COLO668 (cell line): ENCODE measurements at regions not wholly inside any gene's neighbourhood (a gene's known extent, or its start where the extent isn't known, plus 50 kb on each side); places are given as distances from the start of the nearest gene placed in this dataset.
"Not testable (repeated sequence)": the region's sequence is repeated elsewhere in the genome, so short reads cannot be mapped to it uniquely, and the experiment has no call there.

Experiments used
- DNase-seq: peaks from one replicate; lab custom pipeline; 2025; ENCODE audit not compliant: unreplicated experiment; lab: John Stamatoyannopoulos, UW

DNA sequence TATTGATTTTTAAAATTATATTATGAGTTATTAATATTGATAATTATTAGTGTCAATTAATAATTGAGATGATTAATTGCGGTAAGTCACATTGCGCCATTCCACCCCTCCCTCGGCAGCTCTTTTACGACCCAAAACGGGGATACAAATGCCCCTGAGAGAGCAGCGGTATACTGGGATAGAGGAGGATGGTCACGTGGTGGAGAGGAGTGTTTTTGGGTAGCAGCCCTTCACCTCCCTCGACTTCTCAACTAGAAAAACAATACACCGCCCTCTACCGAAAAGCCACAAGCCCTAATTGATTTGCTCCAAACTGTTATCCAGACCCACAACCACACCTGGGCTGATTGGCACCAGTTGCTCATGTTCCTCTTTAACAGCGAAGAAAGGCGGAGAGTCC is 71.0 kb downstream of the DAPL1 start:
- DNase-seq, result not testable (repeated sequence)

DNA sequence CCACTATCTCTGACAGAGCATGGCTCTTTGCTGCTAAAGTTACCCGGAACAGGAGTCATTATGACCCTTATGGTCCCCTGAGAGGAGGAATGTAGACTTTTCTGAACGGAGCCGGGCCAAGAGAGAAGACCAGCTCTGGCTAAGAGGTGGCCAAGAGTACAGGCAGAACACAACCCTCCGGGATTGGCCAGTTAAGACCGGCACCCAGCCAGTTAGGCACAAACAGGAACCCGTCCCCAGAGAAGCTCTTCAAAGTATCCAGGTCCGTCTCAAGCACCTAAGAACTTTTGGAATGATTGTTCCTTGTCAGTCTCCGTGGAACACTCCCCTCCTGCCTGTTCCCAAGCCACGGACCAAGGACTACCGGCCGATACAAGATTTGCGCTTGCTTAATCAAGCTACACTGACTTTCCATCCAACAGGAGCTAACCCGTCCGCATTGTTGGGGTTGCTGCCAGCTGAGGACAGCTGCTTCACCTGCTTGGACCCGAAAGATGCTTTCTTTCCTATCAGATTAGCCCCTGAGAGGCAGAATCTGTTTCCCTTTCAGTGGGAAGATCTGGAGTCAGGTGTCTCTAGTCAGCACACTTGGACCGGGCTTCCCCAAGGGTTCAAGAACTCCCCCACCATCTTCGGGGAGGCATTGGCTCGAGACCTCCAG is 72.5 kb downstream of the DAPL1 start:
- not testable (repeated sequence) for DNase-seq

DNA sequence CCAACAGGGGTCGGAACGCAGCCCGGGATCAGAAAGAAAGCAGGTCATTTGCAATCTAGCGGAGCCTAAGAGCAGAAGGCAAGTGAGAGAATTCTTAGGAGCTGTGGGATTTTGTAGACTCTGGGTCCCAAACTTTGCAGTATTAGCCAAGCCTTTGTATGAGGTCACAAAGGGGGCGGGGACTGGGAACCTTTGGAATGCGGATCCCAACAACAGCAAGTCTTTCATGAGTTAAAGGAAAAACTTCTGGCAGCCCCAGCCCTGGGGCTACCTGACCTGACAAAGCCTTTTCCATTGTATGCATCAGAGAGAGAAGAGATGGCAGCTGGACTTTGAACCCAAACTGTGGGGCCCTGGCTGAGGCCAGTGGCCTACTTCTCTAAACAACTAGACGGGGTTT is 73.3 kb downstream of the DAPL1 start:
- DNase-seq, result not testable (repeated sequence)

DNA sequence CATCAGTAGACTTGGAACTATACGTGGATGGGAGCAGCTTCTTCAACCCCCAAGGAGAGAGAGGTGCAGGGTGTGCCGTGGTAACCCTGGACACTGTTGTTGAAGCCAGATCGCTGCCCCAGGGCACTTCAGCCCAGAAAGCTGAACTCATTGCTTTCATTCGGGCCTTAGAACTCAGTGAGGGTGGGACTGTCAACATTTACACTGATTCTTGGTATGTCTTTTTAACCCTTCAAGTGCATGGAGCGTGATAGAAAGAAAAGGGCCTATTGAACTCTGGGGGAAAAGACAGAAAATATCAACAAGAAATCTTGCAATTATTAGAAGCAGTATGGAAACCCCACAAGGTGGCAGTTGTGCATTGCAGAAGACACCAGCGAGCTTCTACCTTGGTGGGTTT is 74.0 kb downstream of the DAPL1 start:
- not testable (repeated sequence) for DNase-seq

DNA sequence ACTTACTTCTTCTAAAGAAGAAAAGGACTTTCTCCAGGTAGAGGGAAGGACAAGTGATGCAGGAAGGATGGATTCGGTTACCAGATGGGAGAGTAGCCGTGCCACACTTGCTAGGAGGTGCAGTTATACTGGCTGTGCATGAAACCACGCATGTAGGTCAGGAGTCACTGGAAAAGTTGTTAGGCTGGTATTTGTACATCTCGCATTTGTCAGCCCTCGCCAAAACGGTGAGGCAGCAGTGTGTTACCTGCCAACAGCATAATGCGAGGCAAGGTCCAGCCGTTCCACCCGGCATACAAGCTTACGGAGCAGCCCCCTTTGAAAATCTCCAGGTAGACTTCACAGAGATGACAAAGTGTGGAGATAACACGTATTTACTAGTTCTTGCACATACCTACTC is 74.5 kb downstream of the DAPL1 start:
- DNase-seq, result not testable (repeated sequence)

DNA sequence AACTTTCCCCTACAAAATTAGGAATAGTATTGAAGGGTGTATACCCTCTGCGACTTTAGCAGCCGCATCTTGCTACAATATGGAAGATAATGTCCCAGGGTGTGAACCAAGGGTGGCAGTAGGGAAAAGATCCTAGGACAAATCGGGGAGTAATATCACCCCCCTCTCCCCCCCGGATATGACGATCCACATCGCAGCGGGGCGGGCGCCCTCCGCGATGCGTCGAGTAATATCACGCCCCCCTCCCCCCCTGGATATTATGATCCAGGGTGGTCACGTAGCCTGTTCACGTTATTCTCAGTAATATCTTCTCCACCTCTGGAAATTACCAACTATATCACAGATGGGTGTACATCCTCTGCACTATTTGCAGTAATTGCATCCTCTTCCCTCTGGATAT is 82.9 kb downstream of the DAPL1 start:
- DNase-seq, result no peak

DNA sequence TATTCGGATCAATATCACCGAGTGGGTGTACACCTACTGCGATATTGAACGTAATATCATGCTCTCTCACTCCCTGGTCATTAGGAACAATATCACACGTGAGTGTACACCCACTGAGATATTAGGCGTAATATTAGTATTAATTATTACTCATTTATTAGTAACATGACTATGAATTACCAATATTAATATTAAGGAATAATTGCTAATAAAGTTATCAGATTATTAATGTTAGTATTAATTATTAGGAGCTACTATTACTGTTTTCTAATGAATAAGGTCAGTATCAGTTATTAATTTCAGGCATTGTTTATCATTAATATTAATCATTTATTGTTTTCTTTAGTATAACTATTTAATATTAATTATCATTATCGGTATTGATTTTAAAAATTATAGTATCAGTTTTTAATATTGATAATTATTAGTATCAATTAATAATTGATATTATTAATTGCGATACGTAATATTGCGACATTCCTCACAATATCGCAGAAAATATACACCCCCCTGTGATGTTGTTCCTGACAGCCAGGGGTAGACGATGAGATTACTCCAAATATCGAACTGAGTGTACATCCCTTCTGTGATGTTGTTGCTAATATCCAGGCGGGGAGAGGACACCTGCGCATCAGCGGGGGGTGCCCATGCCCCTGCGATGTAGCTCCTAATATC is 84.2 kb downstream of the DAPL1 start:
- no peak for DNase-seq

DNA sequence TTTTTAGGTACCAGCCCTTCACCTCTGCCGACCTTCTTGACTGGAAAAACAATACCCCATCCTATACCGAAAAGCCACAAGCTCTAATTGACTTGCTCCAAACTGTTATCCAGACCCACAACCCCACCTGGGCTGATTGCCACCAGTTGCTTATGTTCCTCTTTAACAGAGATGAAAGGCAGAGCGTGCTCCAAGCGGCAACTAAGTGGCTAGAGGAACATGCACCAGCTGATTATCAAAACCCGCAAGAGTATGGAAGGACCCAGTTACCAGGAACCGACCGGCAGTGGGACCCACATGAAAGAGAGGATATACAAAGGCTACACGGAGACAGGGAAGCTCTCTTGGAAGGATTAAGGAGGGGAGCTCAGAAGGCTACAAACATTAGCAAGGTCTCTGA is 86.1 kb upstream of the TANC1 start:
- no peak for DNase-seq

DNA sequence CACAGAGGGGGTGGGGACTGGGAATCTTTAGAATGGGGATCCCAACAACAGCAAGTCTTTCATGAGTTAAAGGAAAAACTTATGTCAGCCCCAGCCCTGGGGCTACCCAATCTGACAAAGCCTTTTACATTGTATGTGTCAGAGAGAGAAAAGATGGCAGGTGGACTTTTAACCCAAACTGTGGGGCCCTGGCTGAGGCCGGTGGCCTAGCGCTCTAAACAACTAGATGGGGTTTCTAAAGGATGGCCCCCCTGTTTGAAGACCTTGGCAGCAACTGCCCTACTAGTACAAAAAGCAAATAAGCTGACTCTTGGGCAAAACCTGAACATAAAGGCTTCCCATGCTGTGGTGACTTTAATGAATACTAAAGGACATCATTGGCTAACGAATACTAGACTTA is 83.9 kb upstream of the TANC1 start:
- not testable (repeated sequence) for DNase-seq

DNA sequence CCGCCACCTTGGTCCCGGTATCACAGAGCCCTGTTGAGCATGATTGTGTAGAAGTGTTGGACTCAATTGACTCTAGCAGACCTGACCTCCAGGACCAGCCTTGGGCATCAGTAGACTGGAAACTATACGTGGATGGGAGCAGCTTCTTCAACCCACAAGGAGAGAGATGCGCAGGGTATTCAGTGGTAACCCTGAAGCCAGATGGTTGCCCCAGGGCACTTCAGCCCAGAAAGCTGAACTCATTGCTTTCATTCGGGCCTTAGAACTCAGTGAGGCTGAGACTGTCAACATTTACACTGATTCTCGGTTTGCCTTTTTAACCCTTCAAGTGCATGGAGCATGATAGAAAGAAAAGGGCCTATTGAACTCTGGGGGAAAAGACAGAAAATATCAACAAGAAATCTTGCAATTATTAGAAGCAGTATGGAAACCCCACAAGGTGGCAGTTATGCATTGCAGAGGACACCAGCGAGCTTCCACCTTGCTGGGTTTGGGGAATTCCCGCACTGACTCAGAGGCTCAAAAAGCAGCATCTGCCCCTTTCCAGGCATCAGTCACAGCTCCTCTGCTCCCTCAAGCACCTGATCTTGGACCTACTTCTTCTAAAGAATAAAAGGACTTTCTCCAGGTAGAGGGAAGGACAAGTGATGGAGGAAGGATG is 83.3 kb upstream of the TANC1 start:
- not testable (repeated sequence) for DNase-seq

DNA sequence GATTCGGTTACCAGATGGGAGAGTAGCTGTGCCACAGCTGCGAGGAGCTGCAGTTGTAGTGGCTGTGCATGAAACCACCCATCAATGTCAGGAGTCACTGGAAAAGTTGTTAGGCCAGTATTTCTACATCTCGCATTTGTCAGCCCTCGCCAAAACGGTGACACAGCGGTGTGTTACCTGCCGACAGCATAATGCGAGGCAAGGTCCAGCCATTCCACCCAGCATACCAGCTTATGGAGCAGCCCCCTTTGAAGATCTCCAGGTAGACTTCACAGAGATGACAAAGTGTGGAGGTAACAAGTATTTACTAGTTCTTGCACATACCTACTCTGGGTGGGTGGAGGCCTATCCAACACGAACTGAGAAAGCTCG is 82.8 kb upstream of the TANC1 start:
- DNase-seq, result peak; percentile 21

DNA sequence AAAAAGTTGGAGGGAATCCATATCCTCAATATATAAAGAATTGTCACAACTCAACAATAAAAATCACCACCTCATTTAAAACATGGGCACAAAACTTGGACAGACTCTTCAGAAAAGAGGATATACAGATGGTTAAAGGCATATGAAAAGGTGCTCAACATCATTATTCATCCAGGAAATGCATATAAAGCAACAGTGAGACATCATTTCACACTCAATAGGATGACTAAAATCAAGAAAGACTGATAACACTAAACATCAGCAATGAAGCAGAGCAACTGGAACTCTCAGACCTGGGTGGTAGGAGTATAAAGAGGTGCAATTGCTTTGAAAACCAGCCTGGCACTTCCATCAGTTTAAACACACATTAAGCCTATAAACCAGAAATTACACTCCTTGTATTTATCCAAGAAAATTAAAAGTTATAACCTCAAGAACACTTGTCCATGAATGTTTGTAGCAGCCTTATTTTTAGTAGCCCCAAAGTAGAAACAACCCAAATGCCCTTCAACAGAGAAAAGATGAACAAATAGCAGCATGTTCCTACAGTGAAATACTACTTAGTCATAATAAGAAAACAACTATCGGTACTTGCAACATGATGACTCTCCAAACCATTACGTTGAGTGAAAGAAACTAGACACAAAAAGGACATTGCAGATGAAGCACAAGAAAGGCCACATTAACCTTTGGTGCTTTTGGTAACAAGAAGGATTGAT is 79.1 kb upstream of the TANC1 start:
- no peak for DNase-seq

DNA sequence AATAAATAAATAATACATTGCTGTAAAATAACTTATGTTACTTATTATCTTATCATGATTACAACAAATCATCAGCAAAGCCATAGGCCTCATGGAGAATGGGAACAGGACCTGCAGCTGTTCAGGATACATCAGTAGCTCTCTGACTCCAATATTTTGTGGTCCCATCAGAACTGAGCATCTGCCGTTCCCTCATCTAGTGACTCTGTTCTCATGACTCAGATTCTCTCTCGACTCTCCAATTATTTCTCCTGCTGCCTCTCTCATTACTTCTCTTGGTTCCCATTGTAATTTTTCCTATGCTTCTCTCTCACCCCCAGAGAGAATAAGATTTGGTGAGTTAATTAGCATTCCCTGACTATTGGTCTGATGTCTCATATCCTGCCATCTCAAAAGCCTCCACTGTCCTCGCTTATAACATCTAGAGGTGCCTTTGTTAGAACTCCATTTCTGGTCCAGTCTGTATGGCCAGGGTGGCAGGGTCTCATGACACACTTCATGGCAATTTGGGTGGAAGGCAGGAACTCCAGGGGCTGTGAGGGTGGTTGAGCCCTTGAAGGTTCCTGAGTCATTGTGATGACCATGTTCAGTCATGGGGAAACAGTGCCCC is 78.0 kb upstream of the TANC1 start:
- no peak for DNase-seq

DNA sequence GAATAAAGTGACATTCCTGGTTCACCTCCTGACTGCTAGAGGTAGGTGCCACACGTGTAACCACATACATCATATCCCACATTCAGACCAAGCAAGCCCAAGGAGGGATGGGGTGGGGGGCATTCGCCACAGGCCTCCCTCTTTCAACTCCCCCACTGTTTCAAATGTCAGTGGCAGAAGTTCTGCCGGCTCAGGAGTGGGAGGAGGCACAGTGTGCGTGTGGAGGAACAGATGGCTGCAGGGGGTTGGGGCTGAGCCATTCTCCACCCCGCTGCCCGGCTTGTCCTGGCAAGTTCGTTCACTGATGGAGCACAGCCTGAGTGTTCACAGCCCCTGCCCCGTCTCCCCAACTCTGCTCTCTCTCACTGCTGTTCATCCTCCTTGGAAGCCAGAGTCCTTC is 75.4 kb upstream of the TANC1 start:
- DNase-seq, result no peak

DNA sequence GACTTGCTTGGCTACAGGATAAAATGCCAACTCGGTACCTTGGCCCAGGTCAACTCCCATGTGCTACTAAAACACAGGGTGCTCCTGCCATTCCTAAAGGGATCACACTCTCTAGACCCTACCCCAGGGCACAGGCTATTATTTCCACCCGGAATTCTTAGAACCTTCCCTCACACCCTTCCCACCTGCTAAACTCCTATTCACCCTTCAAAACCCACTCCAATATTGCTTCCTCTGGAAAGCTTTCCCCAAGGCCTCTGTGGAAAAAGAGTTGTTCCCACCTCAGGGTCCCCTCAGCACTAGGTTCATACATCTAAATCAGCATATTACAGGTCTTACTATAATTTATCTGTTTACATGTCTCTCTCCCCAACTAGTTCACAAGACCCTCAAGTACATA is 75.0 kb upstream of the TANC1 start:
- no peak for DNase-seq

DNA sequence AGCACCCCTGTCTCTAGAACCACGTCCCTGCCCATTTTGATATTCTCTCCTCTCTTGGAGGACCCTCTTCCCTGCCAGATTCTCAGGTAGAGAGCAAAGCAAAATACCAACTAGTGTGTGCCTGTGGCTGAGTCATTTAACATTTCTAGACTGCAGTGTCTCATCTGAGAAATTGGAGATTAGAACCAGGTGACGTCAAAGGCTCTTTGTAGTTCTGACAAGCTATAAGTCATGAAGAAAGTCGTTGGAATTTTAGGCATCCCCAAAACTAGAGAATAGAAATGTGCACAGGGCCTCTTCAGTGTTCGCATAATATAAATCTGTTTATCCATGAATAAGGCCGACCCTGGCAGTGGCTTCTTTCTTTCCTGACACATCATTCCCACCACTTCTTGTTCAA is 74.4 kb upstream of the TANC1 start:
- no peak for DNase-seq

DNA sequence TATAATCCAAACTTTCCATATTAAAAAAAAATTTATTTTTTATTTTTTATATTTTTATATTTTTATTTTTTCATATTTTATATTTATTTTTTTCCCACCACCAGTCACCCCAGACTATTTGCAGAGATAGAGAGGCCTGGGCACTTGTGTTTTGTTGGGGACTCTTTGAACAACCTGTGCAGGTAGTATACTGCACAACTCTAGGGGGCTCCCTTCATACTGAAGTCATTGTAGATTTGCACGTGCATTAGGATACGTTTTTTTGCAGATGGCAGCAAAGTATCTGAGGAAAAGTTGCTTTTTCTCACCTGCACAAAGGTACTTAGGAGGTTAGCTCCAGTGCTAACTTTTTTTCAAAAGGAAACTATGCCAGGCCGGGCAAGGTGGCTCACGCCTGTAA is 73.9 kb upstream of the TANC1 start:
- no peak for DNase-seq

DNA sequence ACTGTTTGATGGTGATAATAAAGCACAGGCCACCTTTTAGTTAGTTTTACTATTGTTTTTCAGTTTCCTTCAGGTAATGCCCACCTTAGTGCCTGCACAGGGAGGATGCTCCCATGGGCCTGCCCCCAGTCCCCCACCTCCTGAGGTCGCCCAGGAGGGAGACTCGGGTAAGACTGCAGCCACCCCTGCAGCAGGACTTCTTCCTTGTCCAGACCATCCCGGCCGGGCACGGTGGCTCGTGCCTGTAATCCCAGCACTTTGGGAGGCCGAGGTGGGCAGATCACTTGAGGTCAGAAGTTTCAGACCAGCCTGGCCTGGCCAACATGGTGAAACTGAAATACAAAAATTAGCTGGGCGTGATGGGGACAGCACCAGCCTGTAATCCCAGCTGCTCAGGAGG is 68.1 kb upstream of the TANC1 start:
- DNase-seq, result no peak

DNA sequence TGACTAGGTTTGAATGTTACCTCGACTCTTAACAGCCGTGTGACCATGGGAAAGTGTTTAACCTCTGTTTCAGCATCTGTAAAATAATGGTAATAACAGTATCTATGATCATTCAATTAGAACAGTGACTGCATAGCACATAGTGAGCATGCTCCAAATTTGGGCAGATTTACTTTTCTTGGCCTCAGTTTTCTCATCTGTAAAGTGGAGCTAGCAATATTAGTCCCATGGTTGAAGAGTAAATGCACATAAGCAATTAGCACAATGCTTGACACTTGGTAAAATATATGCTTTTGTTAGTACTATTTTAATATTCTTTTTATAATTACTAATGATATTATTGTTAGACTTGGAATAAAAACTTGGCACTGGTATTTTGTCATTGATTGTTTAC is 66.4 kb upstream of the TANC1 start:
- no peak for DNase-seq

DNA sequence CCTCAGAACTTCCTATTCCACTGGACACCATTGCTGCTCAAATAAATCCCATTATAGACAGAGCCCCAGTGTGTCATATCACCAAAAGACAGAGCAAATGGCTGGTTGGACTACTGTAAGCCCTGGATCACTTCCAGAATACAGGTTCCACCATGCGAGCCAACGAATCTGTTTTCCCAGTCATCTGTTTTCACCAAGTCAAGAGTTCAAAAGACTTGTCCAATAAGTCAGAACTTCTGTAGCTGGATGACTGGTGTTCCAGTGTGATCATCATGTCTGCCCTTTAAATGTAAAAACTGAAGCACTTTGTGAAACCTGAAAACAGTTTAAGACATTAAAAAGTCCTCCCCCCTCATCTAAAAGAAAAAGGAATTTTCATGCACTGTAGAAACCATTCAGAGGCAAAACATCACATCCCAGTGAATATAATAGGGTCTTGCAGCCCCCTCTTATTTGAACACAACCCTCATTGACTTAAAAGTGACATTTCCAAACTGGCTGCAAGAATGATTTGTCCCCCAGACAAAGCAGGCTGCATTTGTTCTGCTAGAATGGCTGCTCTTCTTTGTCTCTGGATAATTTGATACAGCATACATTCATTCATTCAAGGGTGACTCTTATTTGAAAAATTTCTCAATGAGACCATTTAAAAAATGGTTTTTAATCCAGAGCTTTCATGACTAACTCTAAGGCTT is 64.6 kb upstream of the TANC1 start:
- DNase-seq, result no peak

DNA sequence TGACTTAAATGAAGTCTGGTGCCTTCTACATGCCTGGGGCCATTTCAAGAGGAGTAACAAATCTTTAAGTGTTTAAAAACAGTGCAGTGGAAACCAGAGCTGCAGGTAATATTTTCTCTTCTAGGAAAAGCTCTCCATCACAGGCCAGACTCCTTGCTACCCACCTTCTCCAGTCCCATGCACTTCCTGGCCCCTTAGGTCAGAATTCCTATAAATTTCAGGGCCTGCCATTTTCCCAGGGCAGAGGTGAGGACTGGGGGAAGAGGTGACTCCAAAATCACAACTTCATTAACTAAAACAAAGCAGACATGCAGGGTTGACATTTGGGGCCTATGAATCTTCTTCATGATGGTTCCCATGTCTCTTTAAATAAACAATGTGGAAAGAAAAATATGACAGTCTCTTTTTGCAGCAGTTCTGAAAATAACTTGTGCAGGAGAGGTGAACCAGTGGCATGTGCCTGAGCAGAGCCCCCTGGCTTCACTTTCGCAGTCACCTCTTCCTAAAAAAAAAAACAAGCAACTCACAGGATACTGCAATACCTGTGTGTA is 63.7 kb upstream of the TANC1 start:
- DNase-seq, result no peak
